Activated T-cell treated with anti-CD3 and anti-CD28 coated beads, Interleukin-2, amount 50 U/mL, for 4 hours (primary cell): ENCODE measurements at regions not wholly inside any gene's neighbourhood (a gene's known extent, or its start where the extent isn't known, plus 50 kb on each side); places are given as distances from the start of the nearest gene placed in this dataset.

ENCODE experiments used
- ATAC-seq, 2 donors: fragments of 200-7000 bp; cut with Tn5 transposase; one replicate each; pipeline ENCODE4 v1.10.0; 2021
- DNase-seq: peaks from one replicate; pipeline ENCODE4 v3.0.0-alpha.2; 2020
- H3K27me3 Mint-ChIP-seq: one replicate; pipeline ENCODE4 v1.8.0; 2021; ENCODE audit warnings: low read depth, mixed read lengths
- H3K36me3 Mint-ChIP-seq: one replicate; pipeline ENCODE4 v1.8.0; 2022; ENCODE audit warnings: mixed read lengths; ENCODE audit not compliant: insufficient read depth
- H3K4me1 Mint-ChIP-seq: one replicate; pipeline ENCODE4 v1.8.0; 2021; ENCODE audit warnings: low read depth, mixed read lengths
- H3K4me3 Mint-ChIP-seq: one replicate; pipeline ENCODE4 v1.8.0; 2021; ENCODE audit warnings: mild to moderate bottlenecking, moderate library complexity, mixed read lengths
- H3K9me3 Mint-ChIP-seq: one replicate; pipeline ENCODE4 v1.8.0; 2021; ENCODE audit warnings: mixed read lengths

DNA sequence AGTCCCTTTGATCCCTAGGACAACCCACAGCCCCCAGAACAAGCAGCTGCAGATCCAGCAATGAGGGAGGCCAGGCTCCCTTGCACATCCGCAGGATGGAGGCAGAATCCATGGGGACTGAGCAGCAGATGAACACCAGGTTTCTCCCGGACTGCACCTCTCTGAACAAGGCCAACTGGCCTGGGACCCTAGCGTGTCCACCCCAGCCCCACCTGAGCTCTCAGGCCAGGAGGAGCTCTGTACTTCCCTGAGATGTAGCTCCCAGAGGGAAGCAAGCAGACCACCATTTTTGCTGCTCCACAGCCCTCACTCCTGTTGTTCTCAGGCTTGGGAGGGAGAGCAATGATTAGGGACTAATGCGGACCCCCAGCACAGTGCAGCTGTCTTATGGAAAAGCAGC is 1195.8 kb downstream of the PCDH18 start:
- DNase-seq: no peak
- no peaks in the 10 kb centered on the region for H3K36me3 Mint-ChIP-seq
- no peak for ATAC-seq
- H3K27me3 Mint-ChIP-seq: no peaks in the 10 kb centered on the region
- H3K9me3 Mint-ChIP-seq: peaks cover 21% of the 10 kb centered on the region
- H3K4me1 Mint-ChIP-seq: no peaks in the 10 kb centered on the region
- H3K4me3 Mint-ChIP-seq: no peak overlapping the region

- H3K4me3 Mint-ChIP-seq: no peak overlapping the region
- DNase-seq: no peak
- H3K27me3 Mint-ChIP-seq: no peaks in the 10 kb centered on the region
- no peak for ATAC-seq
- H3K36me3 Mint-ChIP-seq: no peaks in the 10 kb centered on the region
- H3K9me3 Mint-ChIP-seq: peaks cover 10% of the 10 kb centered on the region
- H3K4me1 Mint-ChIP-seq: no peaks in the 10 kb centered on the region
These were observed 1203.1 kb downstream of the PCDH18 start for GRCh38 chr4:136329042-136329662.

DNA sequence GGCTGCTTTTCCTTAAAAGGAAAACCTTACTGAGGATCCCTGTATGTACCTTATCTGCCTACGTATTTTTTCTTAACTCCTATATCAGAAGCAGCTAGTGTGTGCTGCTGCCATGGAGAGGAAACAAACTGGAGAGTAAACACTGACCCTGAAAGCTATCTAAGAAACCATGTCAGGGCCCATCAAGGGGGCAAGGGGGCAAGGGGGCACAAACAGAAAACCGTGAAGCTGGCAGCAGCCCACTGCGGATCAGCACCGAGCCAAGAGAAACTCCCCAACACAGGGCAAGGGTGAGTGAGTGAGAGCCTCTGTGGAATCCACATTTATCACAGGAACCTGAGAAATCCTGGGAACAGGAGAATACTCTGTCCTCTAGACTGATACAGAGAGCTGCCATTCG is 1204.2 kb downstream of the PCDH18 start:
- H3K27me3 Mint-ChIP-seq: no peaks in the 10 kb centered on the region
- DNase-seq (no peak), ATAC-seq (no peak)
- H3K4me1 Mint-ChIP-seq: no peaks in the 10 kb centered on the region
- H3K36me3 Mint-ChIP-seq: no peaks in the 10 kb centered on the region
- peaks cover 10% of the 10 kb centered on the region for H3K9me3 Mint-ChIP-seq
- no peak overlapping the region for H3K4me3 Mint-ChIP-seq

GRCh38 chr4:136320465-136320813 is 1211.9 kb downstream of the PCDH18 start:
- H3K9me3 Mint-ChIP-seq: peaks cover 4% of the 10 kb centered on the region
- H3K4me1 Mint-ChIP-seq: no peaks in the 10 kb centered on the region
- no peaks in the 10 kb centered on the region for H3K36me3 Mint-ChIP-seq
- no peaks in the 10 kb centered on the region for H3K27me3 Mint-ChIP-seq
- no peak overlapping the region for H3K4me3 Mint-ChIP-seq
- DNase-seq: no peak
- no peak for ATAC-seq

DNA sequence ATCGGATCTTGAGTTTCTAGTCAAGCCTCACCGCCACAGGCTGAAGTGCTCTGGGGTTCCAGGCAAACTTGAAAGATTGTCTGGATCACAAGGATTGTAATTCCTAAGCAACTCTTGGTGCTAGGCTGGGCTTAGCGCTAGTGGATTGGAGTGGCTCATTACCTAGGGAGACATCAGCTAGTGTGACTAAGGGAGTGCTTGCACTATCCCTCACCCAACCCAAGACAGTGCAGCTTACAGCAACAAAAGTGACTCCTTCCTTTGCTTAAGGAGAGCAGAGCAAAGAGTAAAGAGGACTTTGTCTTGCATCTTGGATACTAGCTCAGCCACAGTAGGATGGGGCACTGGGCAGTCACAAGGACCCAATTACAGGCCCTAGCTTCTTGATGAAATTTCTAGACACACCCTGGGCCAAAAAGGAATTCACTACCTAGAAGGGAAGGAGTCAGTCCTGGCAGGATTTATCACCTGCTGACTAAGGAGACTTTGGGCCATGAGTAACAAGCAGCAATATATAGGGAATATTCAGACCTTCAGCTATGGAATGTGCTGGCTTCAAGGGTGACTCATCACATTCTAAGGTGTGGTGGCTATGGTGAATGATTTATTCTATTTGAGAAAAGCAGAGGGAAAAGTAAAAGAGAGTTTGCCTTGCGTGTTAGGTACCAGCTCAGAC is 1212.4 kb downstream of the PCDH18 start:
- H3K36me3 Mint-ChIP-seq: no peaks in the 10 kb centered on the region
- ATAC-seq (no peak), DNase-seq (no peak)
- no peaks in the 10 kb centered on the region for H3K27me3 Mint-ChIP-seq
- no peaks in the 10 kb centered on the region for H3K4me1 Mint-ChIP-seq
- peaks cover 4% of the 10 kb centered on the region for H3K9me3 Mint-ChIP-seq
- H3K4me3 Mint-ChIP-seq: no peak overlapping the region

GRCh38 chr4:136316961-136317360 is 1215.3 kb downstream of the PCDH18 start:
- peaks cover 4% of the 10 kb centered on the region for H3K9me3 Mint-ChIP-seq
- H3K36me3 Mint-ChIP-seq: no peaks in the 10 kb centered on the region
- ATAC-seq (no peak), DNase-seq (no peak)
- no peaks in the 10 kb centered on the region for H3K27me3 Mint-ChIP-seq
- no peaks in the 10 kb centered on the region for H3K4me1 Mint-ChIP-seq
- no peak overlapping the region for H3K4me3 Mint-ChIP-seq

GRCh38 chr4:136314686-136315085 is 1217.6 kb downstream of the PCDH18 start:
- Mint-ChIP-seq H3K4me3 (no peak overlapping the region), H3K36me3 (no peaks in the 10 kb centered on the region), H3K4me1 (no peaks in the 10 kb centered on the region), H3K27me3 (no peaks in the 10 kb centered on the region), H3K9me3 (peaks cover 4% of the 10 kb centered on the region)
- DNase-seq: no peak
- ATAC-seq: no peak

DNA sequence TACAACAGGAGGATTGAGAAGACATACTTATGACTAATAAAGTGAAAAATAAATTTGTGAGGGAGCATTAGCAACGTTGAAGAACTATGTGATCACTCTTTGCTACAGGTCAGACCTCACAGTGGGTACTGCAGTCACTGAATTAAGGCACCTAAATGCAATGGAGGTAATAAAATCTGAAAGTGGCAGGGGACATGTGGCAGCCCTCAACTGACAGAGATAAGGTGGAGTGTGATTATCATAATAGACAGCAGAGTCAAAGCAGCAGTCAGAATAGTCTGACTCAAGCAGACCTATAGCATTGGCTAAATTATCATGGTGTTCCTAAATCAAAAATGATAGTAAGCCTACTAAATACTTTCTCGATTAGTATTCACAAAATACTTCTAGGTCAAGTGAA is 1220.5 kb downstream of the PCDH18 start:
- no peaks in the 10 kb centered on the region for H3K4me1 Mint-ChIP-seq
- no peaks in the 10 kb centered on the region for H3K36me3 Mint-ChIP-seq
- ATAC-seq (no peak), DNase-seq (no peak)
- no peaks in the 10 kb centered on the region for H3K27me3 Mint-ChIP-seq
- no peak overlapping the region for H3K4me3 Mint-ChIP-seq
- no peaks in the 10 kb centered on the region for H3K9me3 Mint-ChIP-seq

DNA sequence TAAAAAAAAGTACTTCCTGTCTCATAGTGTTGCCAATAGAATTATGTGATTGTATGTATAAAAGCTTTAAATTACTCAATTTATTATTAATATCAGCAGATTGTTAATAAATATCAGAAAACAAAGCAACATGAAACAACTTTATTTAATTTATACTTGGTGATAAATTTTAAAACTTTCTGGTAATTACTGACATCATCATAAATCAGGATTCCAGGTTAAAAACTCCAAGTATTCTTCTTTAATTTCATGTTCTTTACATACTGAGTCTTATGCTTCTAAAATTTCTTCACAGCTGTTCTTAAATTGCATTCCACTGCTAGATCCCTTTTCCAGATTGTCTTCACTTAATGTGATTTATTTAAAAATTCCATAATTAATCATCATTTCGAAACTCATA is 1224.5 kb downstream of the PCDH18 start:
- H3K9me3 Mint-ChIP-seq: no peaks in the 10 kb centered on the region
- no peaks in the 10 kb centered on the region for H3K27me3 Mint-ChIP-seq
- no peaks in the 10 kb centered on the region for H3K36me3 Mint-ChIP-seq
- DNase-seq: no peak
- no peak overlapping the region for H3K4me3 Mint-ChIP-seq
- no peaks in the 10 kb centered on the region for H3K4me1 Mint-ChIP-seq
- no peak for ATAC-seq

GRCh38 chr4:136306361-136306760 is 1225.9 kb downstream of the PCDH18 start:
- Mint-ChIP-seq H3K9me3 (no peaks in the 10 kb centered on the region), H3K36me3 (no peaks in the 10 kb centered on the region), H3K4me1 (no peaks in the 10 kb centered on the region), H3K4me3 (no peak overlapping the region), H3K27me3 (no peaks in the 10 kb centered on the region)
- no peak for ATAC-seq
- no peak for DNase-seq

- Mint-ChIP-seq H3K9me3 (no peaks in the 10 kb centered on the region), H3K36me3 (no peaks in the 10 kb centered on the region), H3K4me3 (no peak overlapping the region), H3K27me3 (no peaks in the 10 kb centered on the region), H3K4me1 (no peaks in the 10 kb centered on the region)
- DNase-seq: no peak
- ATAC-seq: no peak
These were observed 1229.7 kb downstream of the PCDH18 start for GRCh38 chr4:136302566-136302965.

DNA sequence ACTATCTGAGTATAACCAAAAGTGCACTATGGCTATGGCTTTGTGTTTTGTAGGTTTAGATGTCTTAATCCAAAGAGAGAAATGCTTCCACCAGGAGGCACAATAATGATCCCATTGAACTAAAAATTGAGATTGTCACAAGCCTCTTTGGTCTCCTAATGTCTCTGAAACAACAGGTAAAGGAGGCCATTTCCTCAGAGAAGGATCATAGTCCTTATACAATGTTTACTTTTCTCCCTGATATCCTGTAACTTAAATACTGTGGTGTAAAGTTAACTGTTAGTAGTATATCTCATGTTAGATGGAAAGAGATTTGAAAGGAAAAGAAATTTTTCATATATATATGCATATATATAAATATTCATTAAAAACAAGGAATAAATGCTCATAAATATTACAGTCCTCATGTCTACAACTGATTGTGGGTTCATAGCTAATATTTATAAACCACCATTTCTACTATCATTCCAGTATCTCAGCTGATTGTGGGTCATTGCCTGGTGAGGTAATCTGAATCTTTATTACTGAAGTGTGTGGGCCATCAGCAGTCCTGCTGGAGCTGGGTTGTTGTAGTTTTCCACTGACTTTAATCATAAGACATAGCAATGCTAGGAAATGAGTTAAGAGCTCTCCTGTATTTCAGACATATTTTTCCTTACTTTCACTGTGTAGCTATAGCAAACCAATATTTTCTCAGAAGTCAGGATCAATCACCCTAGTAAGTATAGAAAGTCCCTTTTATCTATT is 1230.4 kb downstream of the PCDH18 start:
- no peak for DNase-seq
- no peaks in the 10 kb centered on the region for H3K27me3 Mint-ChIP-seq
- H3K4me1 Mint-ChIP-seq: no peaks in the 10 kb centered on the region
- no peak for ATAC-seq
- no peaks in the 10 kb centered on the region for H3K36me3 Mint-ChIP-seq
- no peaks in the 10 kb centered on the region for H3K9me3 Mint-ChIP-seq
- no peak overlapping the region for H3K4me3 Mint-ChIP-seq

GRCh38 chr4:136283977-136284376 is 1248.3 kb downstream of the PCDH18 start:
- DNase-seq: no peak
- no peaks in the 10 kb centered on the region for H3K4me1 Mint-ChIP-seq
- no peaks in the 10 kb centered on the region for H3K27me3 Mint-ChIP-seq
- no peaks in the 10 kb centered on the region for H3K36me3 Mint-ChIP-seq
- H3K9me3 Mint-ChIP-seq: peaks cover 2% of the 10 kb centered on the region
- H3K4me3 Mint-ChIP-seq: no peak overlapping the region
- no peak for ATAC-seq

DNA sequence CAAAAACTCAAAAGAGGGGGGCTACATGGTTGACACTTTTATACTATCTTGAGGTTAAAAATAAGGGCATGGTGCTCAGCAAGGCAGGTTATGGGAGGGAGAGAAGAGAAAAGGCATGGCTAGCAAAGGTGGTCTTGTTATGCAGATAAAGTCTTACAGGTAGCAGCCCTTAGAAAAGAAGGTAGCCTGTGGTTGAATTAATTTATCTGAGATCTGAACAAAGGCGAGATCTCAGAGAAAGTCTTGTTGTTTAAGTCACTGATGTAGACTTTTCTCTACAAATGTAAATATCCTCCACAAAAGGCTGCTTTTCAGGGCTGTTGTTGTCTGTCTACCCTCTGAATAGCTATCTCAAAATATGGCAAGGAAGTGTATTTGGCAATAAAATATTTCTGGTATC is 1250.4 kb downstream of the PCDH18 start:
- DNase-seq (no peak), ATAC-seq (no peak)
- Mint-ChIP-seq H3K9me3 (peaks cover 2% of the 10 kb centered on the region), H3K36me3 (no peaks in the 10 kb centered on the region), H3K4me3 (no peak overlapping the region), H3K27me3 (no peaks in the 10 kb centered on the region), H3K4me1 (no peaks in the 10 kb centered on the region)

GRCh38 chr4:136281307-136281706 is 1251.0 kb downstream of the PCDH18 start:
- Mint-ChIP-seq H3K36me3 (no peaks in the 10 kb centered on the region), H3K4me3 (no peak overlapping the region), H3K4me1 (no peaks in the 10 kb centered on the region), H3K27me3 (no peaks in the 10 kb centered on the region), H3K9me3 (peaks cover 2% of the 10 kb centered on the region)
- ATAC-seq (no peak), DNase-seq (no peak)
